ENCODE measurements at regions not wholly inside any gene's neighbourhood (a gene's known extent, or its start where the extent isn't known, plus 50 kb on each side); places are given as distances from the start of the nearest gene placed in this dataset.

- H3K27me3 Mint-ChIP-seq (ENCODE audit: insufficient read depth, low read depth): no peaks in the 10 kb centered on the region
- peaks cover 32% of the 10 kb centered on the region for H3K4me1 Mint-ChIP-seq
- H3K27ac Mint-ChIP-seq: no peak overlapping the region
- no peak for DNase-seq (ENCODE audit: low spot score)
- H3K9me3 Mint-ChIP-seq: peaks cover 2% of the 10 kb centered on the region
- Histone ChIP-seq H3F3A (ENCODE audit: low read depth) (peaks cover 7% of the 10 kb centered on the region), H3K4me3 (no peak overlapping the region), H4K20me1 (ENCODE audit: low read depth) (no peaks in the 10 kb centered on the region), H3K4me1 (peaks cover 34% of the 10 kb centered on the region), H3K79me2 (ENCODE audit: low read depth) (no peaks in the 10 kb centered on the region), H3K27ac (no peak overlapping the region), H3K36me3 (no peaks in the 10 kb centered on the region), H3K27me3 (no peaks in the 10 kb centered on the region), H2AFZ (replicated peaks) (no peak overlapping the region), H3K9me3 (ENCODE audit: low read depth) (no peaks in the 10 kb centered on the region), H3K4me2 (no peak overlapping the region), H3K9ac (no peak overlapping the region)
- H3K4me3 Mint-ChIP-seq: no peak overlapping the region
- H3K36me3 Mint-ChIP-seq: no peaks in the 10 kb centered on the region
- TF ChIP-seq CTCF (IDR thresholded peaks at IDR 0.05) (no peak), EZH2phosphoT487 (IDR thresholded peaks at IDR 0.05) (no peak), EZH2 (IDR thresholded peaks at IDR 0.05) (no peak)
Observed at GRCh38 chr15:87211547-87211946, 1045.0 kb downstream of the NTRK3 start.

GRCh38 chr15:87209891-87210689 is 1046.4 kb downstream of the NTRK3 start:
- Mint-ChIP-seq H3K27me3 (ENCODE audit: insufficient read depth, low read depth) (no peaks in the 10 kb centered on the region), H3K4me3 (no peak overlapping the region), H3K27ac (no peak overlapping the region), H3K9me3 (peaks cover 2% of the 10 kb centered on the region), H3K4me1 (peaks cover 32% of the 10 kb centered on the region), H3K36me3 (no peaks in the 10 kb centered on the region)
- Histone ChIP-seq H4K20me1 (ENCODE audit: low read depth) (no peaks in the 10 kb centered on the region), H3K9me3 (ENCODE audit: low read depth) (no peaks in the 10 kb centered on the region), H3K79me2 (ENCODE audit: low read depth) (no peaks in the 10 kb centered on the region), H3K27ac (no peak overlapping the region), H3F3A (ENCODE audit: low read depth) (peaks cover 7% of the 10 kb centered on the region), H2AFZ (replicated peaks) (no peak overlapping the region), H3K27me3 (no peaks in the 10 kb centered on the region), H3K9ac (no peak overlapping the region), H3K36me3 (no peaks in the 10 kb centered on the region), H3K4me3 (no peak overlapping the region), H3K4me2 (no peak overlapping the region), H3K4me1 (peaks cover 32% of the 10 kb centered on the region)
- TF ChIP-seq CTCF (IDR thresholded peaks at IDR 0.05) (no peak), EZH2 (IDR thresholded peaks at IDR 0.05) (no peak), EZH2phosphoT487 (IDR thresholded peaks at IDR 0.05) (no peak)
- DNase-seq (ENCODE audit: low spot score): no peak

- Histone ChIP-seq H3K4me2 (no peak overlapping the region), H3F3A (ENCODE audit: low read depth) (no peaks in the 10 kb centered on the region), H3K4me3 (no peak overlapping the region), H3K27me3 (no peaks in the 10 kb centered on the region), H3K9me3 (ENCODE audit: low read depth) (no peaks in the 10 kb centered on the region), H3K4me1 (peaks cover 14% of the 10 kb centered on the region), H2AFZ (replicated peaks) (no peak overlapping the region), H3K79me2 (ENCODE audit: low read depth) (no peaks in the 10 kb centered on the region), H3K27ac (no peak overlapping the region), H3K36me3 (no peaks in the 10 kb centered on the region), H4K20me1 (ENCODE audit: low read depth) (no peaks in the 10 kb centered on the region), H3K9ac (no peak overlapping the region)
- peaks cover 15% of the 10 kb centered on the region for H3K4me1 Mint-ChIP-seq
- no peaks in the 10 kb centered on the region for H3K36me3 Mint-ChIP-seq
- no peak for DNase-seq (ENCODE audit: low spot score)
- TF ChIP-seq CTCF (IDR thresholded peaks at IDR 0.05): no peak
- no peak for TF ChIP-seq EZH2phosphoT487 (IDR thresholded peaks at IDR 0.05)
- TF ChIP-seq EZH2 (IDR thresholded peaks at IDR 0.05): no peak
- peaks cover 3% of the 10 kb centered on the region for H3K9me3 Mint-ChIP-seq
- no peak overlapping the region for H3K27ac Mint-ChIP-seq
- no peak overlapping the region for H3K4me3 Mint-ChIP-seq
- peaks cover 4% of the 10 kb centered on the region for H3K27me3 Mint-ChIP-seq (ENCODE audit: insufficient read depth, low read depth)
Observed at GRCh38 chr15:87207990-87208580, 1048.5 kb downstream of the NTRK3 start.

All from neural progenitor cell (in vitro differentiated cells).